ENCODE measurements at regions not wholly inside any gene's neighbourhood (a gene's known extent, or its start where the extent isn't known, plus 50 kb on each side); places are given as distances from the start of the nearest gene placed in this dataset. TPM values are rescaled to one million over a fixed set of nuclear protein-coding genes. Genes with fewer than 3 reads are reported as not detected.

DNA sequence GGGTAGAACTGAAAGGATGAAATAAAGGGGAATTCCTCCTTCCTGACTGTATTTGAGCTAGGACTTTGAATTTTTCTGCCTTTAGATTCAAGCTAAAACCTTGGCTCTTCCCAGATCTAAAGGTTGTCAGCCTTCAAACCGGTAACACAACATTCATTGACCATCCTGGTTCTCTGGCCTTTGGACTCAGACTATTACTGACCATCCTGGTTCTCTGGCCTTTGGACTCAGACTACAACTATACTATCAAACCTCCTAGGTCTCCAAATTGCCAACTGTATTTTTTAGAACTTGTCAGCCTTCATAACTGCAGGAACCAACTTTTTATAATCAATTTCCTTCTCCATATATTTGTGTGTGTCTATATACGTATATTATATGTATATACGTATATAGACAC is 140.6 kb upstream of the RBMY1B start:
- DNase-seq (ENCODE audit: low read depth in 2 of 3, low spot score in 2 of 3) = no peak

- DNase-seq (ENCODE audit: low read depth in 2 of 3, low spot score in 2 of 3) = no peak
These were observed 117.0 kb upstream of the RBMY1B start for GRCh38 chrY:21394116-21394515.

- DNase-seq (ENCODE audit: low read depth in 2 of 3, low spot score in 2 of 3) = peak in 1 of 3 donors; percentile 6
These were observed 88.9 kb upstream of the RBMY1B start for GRCh38 chrY:21422221-21422620.

- DNase-seq (ENCODE audit: low read depth in 2 of 3, low spot score in 2 of 3) = peak in 1 of 3 donors; percentile 48
These were observed 70.6 kb upstream of the RBMY1B start for GRCh38 chrY:21440536-21440935.

- DNase-seq (ENCODE audit: low read depth in 2 of 3, low spot score in 2 of 3) = no peak
These were observed 57.5 kb upstream of the RBMY1B start for GRCh38 chrY:21453644-21454043.

DNA sequence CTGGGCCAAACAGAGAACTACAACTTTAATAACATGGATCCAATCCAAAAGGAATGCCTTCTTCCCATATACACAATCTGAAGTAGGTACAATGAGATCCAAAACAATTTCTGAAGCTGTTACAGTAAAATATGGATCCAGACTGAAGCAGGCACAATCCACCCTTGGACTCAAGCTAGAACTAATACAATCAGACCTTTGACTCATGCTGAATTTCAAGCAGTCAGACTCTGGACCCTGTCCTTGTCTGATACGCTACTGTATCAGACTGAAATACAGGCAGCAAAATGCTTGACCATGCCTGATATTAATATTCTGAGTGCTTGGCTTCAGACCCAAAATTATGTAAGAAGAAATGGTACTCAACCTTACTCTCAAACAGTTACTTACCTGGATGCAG is 57.0 kb upstream of the RBMY1B start:
- no peak for DNase-seq (ENCODE audit: low read depth in 2 of 3, low spot score in 2 of 3)

DNA sequence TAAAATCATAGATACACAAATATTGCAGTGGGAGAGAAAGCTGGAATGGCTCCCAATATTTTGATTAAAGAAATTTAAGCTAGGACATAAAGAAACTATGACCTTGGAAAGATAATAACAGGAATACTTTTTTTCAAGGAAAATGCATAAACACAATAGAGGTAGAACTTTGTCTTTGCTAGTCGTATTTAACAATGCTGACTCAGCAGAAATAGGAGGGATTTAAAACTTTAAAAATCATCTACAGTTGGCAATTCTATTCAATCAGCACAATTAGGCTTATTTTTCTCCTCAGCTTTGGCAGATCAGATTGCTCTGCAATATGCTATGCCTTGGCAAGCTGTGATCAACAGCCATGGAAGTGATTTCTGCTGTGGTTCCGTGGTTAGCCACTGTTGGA is 51.5 kb upstream of the RBMY1B start:
- DNase-seq (ENCODE audit: low read depth in 2 of 3, low spot score in 2 of 3) = no peak

Small RNA genes lying in the stretch of these regions (small RNA-seq; reads per million reads assigned to genes)
- gene AC010086.2 = not detected

All from hematopoietic multipotent progenitor cell (in vitro differentiated cells).